ENCODE measurements at regions not wholly inside any gene's neighbourhood (a gene's known extent, or its start where the extent isn't known, plus 50 kb on each side); places are given as distances from the start of the nearest gene placed in this dataset.
"Not testable (repeated sequence)": the region's sequence is repeated elsewhere in the genome, so short reads cannot be mapped to it uniquely, and the experiment has no call there.

DNA sequence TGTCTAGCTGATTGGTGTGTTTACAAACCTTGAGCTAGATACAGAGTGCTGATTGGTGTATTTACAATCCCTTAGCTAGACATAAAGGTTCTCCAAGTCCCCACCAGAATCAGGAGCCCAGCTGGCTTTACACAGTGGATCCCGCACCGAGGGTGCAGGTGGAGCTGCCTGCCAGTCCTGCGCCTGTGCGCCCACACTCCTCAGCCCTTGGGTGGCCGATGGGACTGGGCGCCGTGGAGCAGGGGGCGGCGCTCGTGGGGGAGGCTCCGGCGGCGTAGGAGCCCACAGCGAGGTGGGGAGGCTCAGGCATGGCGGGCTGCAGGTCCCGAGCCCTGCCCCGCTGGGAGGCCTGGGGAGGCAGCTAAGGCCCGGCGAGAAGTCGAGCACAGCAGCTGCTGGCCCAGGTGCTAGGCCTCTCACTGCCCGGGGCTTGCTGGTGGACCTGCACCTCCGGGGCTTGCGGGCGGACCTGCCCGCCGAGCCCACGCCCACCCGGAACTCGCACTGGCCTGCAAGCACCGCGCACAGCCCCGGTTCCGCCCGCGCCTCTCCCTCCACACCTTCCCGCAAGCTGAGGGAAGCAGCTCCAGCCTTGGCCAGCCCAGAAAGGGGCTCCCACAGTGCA, 51.0 kb upstream of the CDYL start:
- not testable (repeated sequence) for H3K36me3 ChIP-seq; H3K9me3 ChIP-seq; H3K4me1 ChIP-seq; H3K27ac ChIP-seq; DNase-seq (ENCODE audit: low spot score); H3K4me3 ChIP-seq; H3K27me3 ChIP-seq

DNA sequence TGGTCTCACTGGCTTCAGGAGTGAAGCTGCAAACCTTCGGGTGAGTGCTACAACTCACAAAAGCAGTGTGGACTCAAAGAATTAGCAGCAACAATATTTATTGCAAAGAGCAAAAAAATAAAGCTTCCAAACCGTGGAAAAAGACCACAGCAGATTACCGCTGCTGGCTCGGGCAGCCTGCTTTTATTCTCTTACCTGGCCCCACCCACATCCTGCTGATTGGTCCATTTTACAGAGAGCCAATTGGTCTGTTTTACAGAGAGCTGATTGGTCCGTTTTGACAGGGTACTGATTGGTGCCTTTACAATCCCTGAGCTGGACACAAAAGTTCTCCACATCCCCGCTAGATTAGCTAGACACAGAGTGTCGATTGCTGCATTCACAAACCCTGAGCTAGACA, 51.5 kb upstream of the CDYL start:
- H3K4me3 ChIP-seq; H3K27ac ChIP-seq; H3K9me3 ChIP-seq; H3K36me3 ChIP-seq; H3K27me3 ChIP-seq; DNase-seq (ENCODE audit: low spot score); H3K4me1 ChIP-seq: not testable (repeated sequence)

DNA sequence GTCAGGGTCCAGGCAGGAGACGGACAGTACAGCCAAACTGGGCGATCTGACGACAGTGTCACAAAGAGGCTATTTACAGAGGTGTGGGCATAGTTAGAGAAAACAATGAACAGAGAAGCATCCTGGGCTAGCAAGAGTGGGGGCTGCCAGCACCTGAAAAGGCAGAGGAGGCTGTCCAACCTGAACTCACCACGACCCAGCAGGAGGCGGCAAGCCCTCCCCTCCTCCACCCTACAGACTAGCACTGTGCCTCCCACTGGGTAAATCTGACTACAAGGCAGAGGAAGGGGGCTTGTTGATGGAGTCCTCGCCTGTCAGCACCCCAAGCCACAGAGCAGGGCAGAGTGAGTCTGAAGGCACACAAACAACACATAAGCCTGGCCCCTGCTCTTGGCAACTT, 52.8 kb upstream of the CDYL start:
- Histone ChIP-seq H3K36me3 (no peaks in the 10 kb centered on the region), H3K4me3 (no peak overlapping the region), H3K27me3 (no peaks in the 10 kb centered on the region), H3K4me1 (no peaks in the 10 kb centered on the region), H3K27ac (no peak overlapping the region), H3K9me3 (no peaks in the 10 kb centered on the region)
- TF ChIP-seq, protein P1, sequence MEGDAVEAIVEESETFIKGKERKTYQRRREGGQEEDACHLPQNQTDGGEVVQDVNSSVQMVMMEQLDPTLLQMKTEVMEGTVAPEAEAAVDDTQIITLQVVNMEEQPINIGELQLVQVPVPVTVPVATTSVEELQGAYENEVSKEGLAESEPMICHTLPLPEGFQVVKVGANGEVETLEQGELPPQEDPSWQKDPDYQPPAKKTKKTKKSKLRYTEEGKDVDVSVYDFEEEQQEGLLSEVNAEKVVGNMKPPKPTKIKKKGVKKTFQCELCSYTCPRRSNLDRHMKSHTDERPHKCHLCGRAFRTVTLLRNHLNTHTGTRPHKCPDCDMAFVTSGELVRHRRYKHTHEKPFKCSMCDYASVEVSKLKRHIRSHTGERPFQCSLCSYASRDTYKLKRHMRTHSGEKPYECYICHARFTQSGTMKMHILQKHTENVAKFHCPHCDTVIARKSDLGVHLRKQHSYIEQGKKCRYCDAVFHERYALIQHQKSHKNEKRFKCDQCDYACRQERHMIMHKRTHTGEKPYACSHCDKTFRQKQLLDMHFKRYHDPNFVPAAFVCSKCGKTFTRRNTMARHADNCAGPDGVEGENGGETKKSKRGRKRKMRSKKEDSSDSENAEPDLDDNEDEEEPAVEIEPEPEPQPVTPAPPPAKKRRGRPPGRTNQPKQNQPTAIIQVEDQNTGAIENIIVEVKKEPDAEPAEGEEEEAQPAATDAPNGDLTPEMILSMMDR (IDR thresholded peaks at IDR 0.05): no peak
- DNase-seq (ENCODE audit: low spot score): no peak

DNA sequence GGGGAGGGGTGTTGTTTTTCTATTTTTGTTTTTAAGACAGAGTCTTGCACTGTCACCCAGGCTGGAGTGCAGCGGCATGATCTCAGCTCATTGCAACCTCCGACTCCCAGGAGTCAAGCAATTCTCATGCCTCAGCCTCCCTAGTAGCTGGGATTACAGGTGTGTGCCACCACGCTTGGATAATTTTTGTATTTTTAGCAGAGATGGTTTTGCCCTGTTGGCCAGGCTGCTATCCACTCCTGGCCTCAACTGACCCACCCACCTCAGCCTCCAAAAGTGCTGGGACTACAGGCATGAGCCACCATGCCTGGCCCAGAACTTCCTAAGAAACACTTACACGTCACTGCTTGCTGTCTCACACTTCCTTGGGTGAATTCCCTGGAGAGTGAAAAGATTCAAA, 54.8 kb upstream of the CDYL start:
- not testable (repeated sequence) for H3K27me3 ChIP-seq; H3K4me3 ChIP-seq; H3K36me3 ChIP-seq; H3K9me3 ChIP-seq; DNase-seq (ENCODE audit: low spot score); H3K4me1 ChIP-seq; H3K27ac ChIP-seq

DNA sequence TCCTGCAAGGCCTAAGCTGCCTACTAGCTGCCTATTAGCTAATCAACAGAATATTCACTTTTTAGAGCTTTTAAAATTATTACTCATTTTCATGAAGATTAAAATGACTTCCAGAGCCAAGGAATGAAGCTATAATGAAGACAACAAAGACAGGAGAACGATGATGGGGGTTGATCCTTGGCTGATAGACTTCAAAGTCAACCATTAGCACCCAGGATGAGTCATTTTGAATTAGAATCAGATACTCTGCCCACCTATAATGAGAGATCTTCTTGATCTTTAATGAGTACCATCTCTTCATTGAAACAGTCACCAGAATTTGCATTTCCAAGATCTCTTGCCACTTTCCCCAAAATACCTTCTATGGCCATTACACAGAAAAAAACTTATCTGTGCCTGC, 56.7 kb upstream of the CDYL start:
- Histone ChIP-seq H3K4me3 (no peak overlapping the region), H3K9me3 (no peaks in the 10 kb centered on the region), H3K36me3 (no peaks in the 10 kb centered on the region), H3K27ac (no peak overlapping the region), H3K27me3 (no peaks in the 10 kb centered on the region), H3K4me1 (no peaks in the 10 kb centered on the region)
- DNase-seq (ENCODE audit: low spot score): no peak
- TF ChIP-seq, protein P1 (IDR thresholded peaks at IDR 0.05): no peak

DNA sequence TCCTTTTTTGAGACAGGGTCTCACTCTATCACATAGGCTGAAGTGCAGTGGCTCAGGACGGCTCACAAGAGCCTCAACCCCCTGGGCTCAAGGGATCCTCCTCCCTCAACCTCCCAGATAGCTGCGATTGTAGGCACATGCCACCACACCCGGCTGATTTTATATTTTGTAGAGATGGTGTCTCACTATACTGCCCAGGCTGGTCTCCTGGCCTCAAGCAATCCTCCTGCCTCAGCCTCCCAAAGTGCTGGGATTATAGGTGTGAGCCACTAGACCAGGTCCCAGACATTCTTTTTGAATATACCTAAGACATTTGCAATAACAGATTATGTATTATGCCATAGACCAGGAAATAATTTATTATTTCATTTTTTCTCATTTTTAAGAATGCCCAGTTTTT, 58.3 kb upstream of the CDYL start:
- TF ChIP-seq, protein P1 (IDR thresholded peaks at IDR 0.05): no peak

DNA sequence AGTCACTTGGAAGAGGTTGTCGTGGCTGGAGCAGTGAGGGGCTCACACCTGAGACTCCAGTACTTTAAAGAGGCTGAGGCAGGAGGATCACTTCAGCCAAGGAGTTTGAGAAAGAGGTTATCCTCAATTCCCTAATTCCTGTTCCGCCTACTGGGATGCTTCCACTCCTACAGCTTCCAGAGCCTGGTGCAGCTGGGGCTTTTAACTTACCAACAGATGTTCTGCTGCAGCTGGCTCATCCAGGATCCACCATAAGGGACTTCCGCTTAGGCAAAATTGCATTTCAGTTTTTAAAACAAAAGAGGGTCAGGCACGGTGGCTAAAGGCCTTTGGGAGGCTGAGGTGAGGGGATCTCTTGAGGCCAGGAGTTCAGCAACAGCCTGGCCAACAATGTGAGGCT, 59.1 kb upstream of the CDYL start:
- TF ChIP-seq, protein P1 (IDR thresholded peaks at IDR 0.05): no peak
- H3K9me3 ChIP-seq: no peaks in the 10 kb centered on the region
- no peak overlapping the region for H3K27ac ChIP-seq

More for the DNA sequence above, 58.3 kb upstream of the CDYL start:
- no peak overlapping the region for H3K4me3 ChIP-seq
- no peak overlapping the region for H3K27ac ChIP-seq
- DNase-seq (ENCODE audit: low spot score): no peak
- no peaks in the 10 kb centered on the region for H3K9me3 ChIP-seq
- no peaks in the 10 kb centered on the region for H3K27me3 ChIP-seq
- no peaks in the 10 kb centered on the region for H3K4me1 ChIP-seq
- H3K36me3 ChIP-seq: no peaks in the 10 kb centered on the region

More for the DNA sequence above, 59.1 kb upstream of the CDYL start:
- no peaks in the 10 kb centered on the region for H3K4me1 ChIP-seq
- no peak for DNase-seq (ENCODE audit: low spot score)
- no peaks in the 10 kb centered on the region for H3K27me3 ChIP-seq
- no peaks in the 10 kb centered on the region for H3K36me3 ChIP-seq
- no peak overlapping the region for H3K4me3 ChIP-seq

Data from right atrium auricular region (tissue), 2 donors.